HFFc6 (cell line): ENCODE measurements at regions not wholly inside any gene's neighbourhood (a gene's known extent, or its start where the extent isn't known, plus 50 kb on each side); places are given as distances from the start of the nearest gene placed in this dataset.

ENCODE experiments used
- DNase-seq: peaks from one replicate; pipeline ENCODE4 v3.0.0-alpha.2; 2018
- H3K27ac Mint-ChIP-seq: 2 replicates; pipeline ENCODE4 v1.8.0; 2020; ENCODE audit warnings: mild to moderate bottlenecking, mixed read lengths
- H3K27me3 Mint-ChIP-seq: 2 replicates; pipeline ENCODE4 v1.8.0; 2021; ENCODE audit warnings: mild to moderate bottlenecking, moderate library complexity, mixed read lengths; ENCODE audit not compliant: insufficient read depth
- H3K36me3 Mint-ChIP-seq: 2 replicates; pipeline ENCODE4 v1.8.0; 2021; ENCODE audit warnings: low read depth, mixed read lengths
- H3K4me1 Mint-ChIP-seq: 2 replicates; pipeline ENCODE4 v1.8.0; 2020; ENCODE audit warnings: low read depth, mixed read lengths
- H3K4me3 Mint-ChIP-seq: 2 replicates; pipeline ENCODE4 v1.8.0; 2020; ENCODE audit warnings: mild to moderate bottlenecking, moderate library complexity, mixed read lengths
- H3K9me3 Mint-ChIP-seq: 2 replicates; pipeline ENCODE4 v1.8.0; 2020; ENCODE audit warnings: mild to moderate bottlenecking, mixed read lengths
- TF ChIP-seq, protein P1 (sequence below): fragments of 200-600 bp; sonication (generic); IDR thresholded peaks from 2 replicates; pipeline ENCODE4 v1.5.0; 2021; ENCODE audit warnings: antibody characterized with exemption, mild to moderate bottlenecking

DNA sequence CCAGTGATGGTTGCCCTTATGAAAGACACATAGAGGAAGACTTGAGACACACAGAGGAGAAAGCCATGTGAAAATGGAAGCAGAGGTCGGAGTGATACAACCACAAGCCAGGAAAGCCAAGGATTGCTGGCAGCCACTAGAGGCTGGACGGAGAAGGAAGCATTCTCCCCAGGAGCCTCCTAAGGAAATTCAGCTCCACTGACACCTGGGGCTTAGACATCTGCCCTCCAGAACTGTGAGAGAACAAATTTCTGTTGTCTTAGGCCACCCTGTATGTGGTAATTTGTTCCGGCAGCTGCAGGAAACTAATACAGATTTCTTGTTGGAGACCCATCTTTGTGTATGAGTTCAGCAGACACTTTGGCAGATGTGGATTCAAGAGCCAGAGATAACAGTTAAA is 126.9 kb upstream of the ATP1A1 start:
- H3K9me3 Mint-ChIP-seq, result no peaks in the 10 kb centered on the region
- no peak overlapping the region for H3K4me3 Mint-ChIP-seq
- no peaks in the 10 kb centered on the region for H3K36me3 Mint-ChIP-seq
- DNase-seq, result no peak
- TF ChIP-seq, protein P1, sequence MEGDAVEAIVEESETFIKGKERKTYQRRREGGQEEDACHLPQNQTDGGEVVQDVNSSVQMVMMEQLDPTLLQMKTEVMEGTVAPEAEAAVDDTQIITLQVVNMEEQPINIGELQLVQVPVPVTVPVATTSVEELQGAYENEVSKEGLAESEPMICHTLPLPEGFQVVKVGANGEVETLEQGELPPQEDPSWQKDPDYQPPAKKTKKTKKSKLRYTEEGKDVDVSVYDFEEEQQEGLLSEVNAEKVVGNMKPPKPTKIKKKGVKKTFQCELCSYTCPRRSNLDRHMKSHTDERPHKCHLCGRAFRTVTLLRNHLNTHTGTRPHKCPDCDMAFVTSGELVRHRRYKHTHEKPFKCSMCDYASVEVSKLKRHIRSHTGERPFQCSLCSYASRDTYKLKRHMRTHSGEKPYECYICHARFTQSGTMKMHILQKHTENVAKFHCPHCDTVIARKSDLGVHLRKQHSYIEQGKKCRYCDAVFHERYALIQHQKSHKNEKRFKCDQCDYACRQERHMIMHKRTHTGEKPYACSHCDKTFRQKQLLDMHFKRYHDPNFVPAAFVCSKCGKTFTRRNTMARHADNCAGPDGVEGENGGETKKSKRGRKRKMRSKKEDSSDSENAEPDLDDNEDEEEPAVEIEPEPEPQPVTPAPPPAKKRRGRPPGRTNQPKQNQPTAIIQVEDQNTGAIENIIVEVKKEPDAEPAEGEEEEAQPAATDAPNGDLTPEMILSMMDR, result no peak
- no peak overlapping the region for H3K27ac Mint-ChIP-seq
- H3K4me1 Mint-ChIP-seq, result no peaks in the 10 kb centered on the region
- H3K27me3 Mint-ChIP-seq, result peaks cover 23% of the 10 kb centered on the region

DNA sequence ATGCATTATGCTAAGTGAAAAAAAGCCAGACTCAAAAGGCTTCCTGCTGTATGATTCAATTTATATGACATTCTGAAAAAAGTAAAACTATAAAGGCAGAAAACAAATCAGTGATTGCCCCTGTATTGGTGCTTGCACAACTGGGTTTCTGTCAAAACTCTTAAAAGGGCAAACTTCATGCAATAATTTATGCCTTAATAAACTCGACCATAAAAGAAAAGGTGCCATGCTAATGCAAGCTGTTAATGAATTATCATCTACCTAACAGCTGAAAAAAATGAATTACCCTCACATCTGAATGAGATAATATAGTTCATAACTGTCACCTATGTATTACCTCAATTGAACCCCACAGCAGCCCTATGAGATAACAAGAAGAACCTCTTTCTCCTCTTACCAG is 120.8 kb upstream of the ATP1A1 start:
- H3K4me1 Mint-ChIP-seq, result no peaks in the 10 kb centered on the region
- H3K36me3 Mint-ChIP-seq, result no peaks in the 10 kb centered on the region
- DNase-seq, result no peak
- H3K9me3 Mint-ChIP-seq, result no peaks in the 10 kb centered on the region
- TF ChIP-seq, protein P1, result no peak
- H3K4me3 Mint-ChIP-seq, result no peak overlapping the region
- H3K27me3 Mint-ChIP-seq, result peaks cover 18% of the 10 kb centered on the region
- no peak overlapping the region for H3K27ac Mint-ChIP-seq

DNA sequence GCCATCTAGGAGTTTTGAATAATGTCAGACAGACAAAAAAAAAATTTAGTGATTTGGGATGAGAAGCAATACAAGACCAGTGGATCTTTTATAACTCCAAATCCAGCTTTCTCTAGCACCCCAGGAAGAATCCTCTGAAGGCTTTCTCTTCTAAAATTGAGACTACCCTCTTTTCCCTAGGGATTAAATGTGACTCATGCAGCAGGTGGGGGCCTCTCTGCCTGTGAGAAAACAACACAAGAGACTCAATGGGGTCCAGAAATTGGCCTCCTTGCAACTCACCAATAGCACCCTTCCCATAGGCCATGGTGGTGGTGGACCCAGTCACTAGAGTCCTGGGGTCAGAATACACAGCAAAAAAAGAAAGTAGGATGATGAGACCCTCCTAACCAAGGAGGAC is 120.3 kb upstream of the ATP1A1 start:
- no peak overlapping the region for H3K4me3 Mint-ChIP-seq
- DNase-seq, result no peak
- no peaks in the 10 kb centered on the region for H3K9me3 Mint-ChIP-seq
- H3K27me3 Mint-ChIP-seq, result peaks cover 18% of the 10 kb centered on the region
- TF ChIP-seq, protein P1, result no peak
- H3K27ac Mint-ChIP-seq, result no peak overlapping the region
- no peaks in the 10 kb centered on the region for H3K4me1 Mint-ChIP-seq
- H3K36me3 Mint-ChIP-seq, result no peaks in the 10 kb centered on the region

DNA sequence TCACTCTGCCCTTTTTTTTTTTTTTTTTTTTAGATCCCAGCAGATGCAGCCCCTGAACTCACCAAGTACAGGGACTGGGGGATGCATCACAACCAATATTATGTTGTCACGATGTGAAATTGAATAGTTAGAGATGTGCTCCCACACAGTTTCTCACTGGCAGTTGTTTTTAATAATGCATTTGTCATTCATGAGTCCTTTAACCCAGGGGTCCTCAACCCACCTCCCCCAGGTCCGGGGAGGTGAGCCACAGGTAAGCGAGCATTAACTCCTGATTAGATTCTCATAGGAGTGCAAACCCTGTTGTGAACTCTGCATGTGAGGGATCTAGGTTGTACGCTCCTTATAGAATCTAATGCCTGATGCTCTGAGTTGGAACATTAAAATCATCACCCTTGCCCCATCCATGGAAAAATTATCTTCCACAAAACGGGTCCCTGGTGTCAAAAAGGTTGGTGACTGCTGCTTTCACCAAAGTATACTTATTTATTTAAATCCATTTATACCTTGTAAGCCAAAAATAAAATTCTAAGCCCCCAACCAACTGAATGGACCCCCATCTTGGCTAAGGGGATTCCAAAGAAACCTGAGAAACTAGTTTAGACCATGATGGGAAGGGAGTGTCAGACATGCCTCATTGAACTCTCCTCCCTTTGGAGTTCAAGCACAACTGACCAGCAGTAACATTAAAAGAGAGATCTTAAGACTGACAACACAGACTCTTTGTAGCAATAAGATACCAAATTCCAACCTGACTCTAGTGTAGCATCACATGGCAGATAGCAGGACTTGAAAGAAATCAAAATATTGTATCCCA is 119.3 kb upstream of the ATP1A1 start:
- Mint-ChIP-seq H3K4me3 (no peak overlapping the region), H3K36me3 (no peaks in the 10 kb centered on the region), H3K27ac (no peak overlapping the region), H3K4me1 (no peaks in the 10 kb centered on the region), H3K27me3 (peaks cover 21% of the 10 kb centered on the region), H3K9me3 (no peaks in the 10 kb centered on the region)
- TF ChIP-seq, protein P1, result no peak
- no peak for DNase-seq

DNA sequence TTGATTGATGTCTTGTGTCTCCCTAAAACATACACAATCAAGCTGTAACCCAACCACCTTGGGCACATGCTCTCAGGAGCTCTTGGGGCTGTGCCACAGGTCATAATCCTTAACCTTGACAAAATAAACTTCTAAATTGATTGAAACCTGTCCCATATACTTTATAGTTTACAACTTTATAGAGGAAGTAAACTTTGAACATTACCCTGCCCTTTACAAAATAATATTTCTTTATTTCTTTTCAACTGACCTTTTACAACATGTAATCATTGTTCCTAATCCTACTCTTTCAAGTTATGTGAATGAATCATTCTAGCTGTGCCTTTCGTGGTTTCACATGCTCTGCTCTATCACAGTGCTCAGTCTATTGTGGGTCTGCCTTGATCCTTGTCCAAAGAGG is 118.3 kb upstream of the ATP1A1 start:
- DNase-seq, result no peak
- no peaks in the 10 kb centered on the region for H3K4me1 Mint-ChIP-seq
- H3K27ac Mint-ChIP-seq, result no peak overlapping the region
- no peaks in the 10 kb centered on the region for H3K36me3 Mint-ChIP-seq
- TF ChIP-seq, protein P1, result no peak
- H3K9me3 Mint-ChIP-seq, result no peaks in the 10 kb centered on the region
- H3K27me3 Mint-ChIP-seq, result peaks cover 21% of the 10 kb centered on the region
- no peak overlapping the region for H3K4me3 Mint-ChIP-seq
